ENCODE measurements at regions not wholly inside any gene's neighbourhood (a gene's known extent, or its start where the extent isn't known, plus 50 kb on each side); places are given as distances from the start of the nearest gene placed in this dataset.

GRCh38 chr2:56971383-56971974 lies 787.7 kb downstream of the CCDC85A start:
- H3K4me2 ChIP-seq (ENCODE audit: low read depth, low read length, poor library complexity, severe bottlenecking), result no peak overlapping the region
- H3K36me3 ChIP-seq (ENCODE audit: low read length), result no peaks in the 10 kb centered on the region
- no peaks in the 10 kb centered on the region for H3K27me3 ChIP-seq (ENCODE audit: low read length)
- H3K79me2 ChIP-seq (ENCODE audit: insufficient read depth, low read length), result no peaks in the 10 kb centered on the region
- TF ChIP-seq EZH2phosphoT487 (conservative IDR thresholded peaks at IDR 0.05; ENCODE audit: low read length), result no peak
- H3F3A ChIP-seq (ENCODE audit: insufficient read depth), result no peaks in the 10 kb centered on the region
- H3K27ac ChIP-seq (ENCODE audit: low read depth, low read length), result no peak overlapping the region
- no peaks in the 10 kb centered on the region for H3K9me2 ChIP-seq (replicated peaks; ENCODE audit: insufficient read depth, low read length)
- H3K9ac ChIP-seq (ENCODE audit: low read length), result no peak overlapping the region
- no peak overlapping the region for H2AFZ ChIP-seq (ENCODE audit: low read depth, low read length, severe bottlenecking)
- H3K4me3 ChIP-seq (ENCODE audit: insufficient read depth, low read length, poor library complexity, severe bottlenecking), result no peak overlapping the region
- no peaks in the 10 kb centered on the region for H4K20me1 ChIP-seq (ENCODE audit: low read depth, low read length)
- H3K9me3 ChIP-seq (ENCODE audit: insufficient read depth, low read length), result no peaks in the 10 kb centered on the region

GRCh38 chr2:56981554-56981953 lies 797.8 kb downstream of the CCDC85A start:
- H3K9me3 ChIP-seq (ENCODE audit: insufficient read depth, low read length), result no peaks in the 10 kb centered on the region
- no peak overlapping the region for H3K27ac ChIP-seq (ENCODE audit: low read depth, low read length)
- no peaks in the 10 kb centered on the region for H3K27me3 ChIP-seq (ENCODE audit: low read length)
- no peaks in the 10 kb centered on the region for H4K20me1 ChIP-seq (ENCODE audit: low read depth, low read length)
- no peak overlapping the region for H3K4me2 ChIP-seq (ENCODE audit: low read depth, low read length, poor library complexity, severe bottlenecking)
- TF ChIP-seq EZH2phosphoT487 (conservative IDR thresholded peaks at IDR 0.05; ENCODE audit: low read length), result no peak
- no peak for TF ChIP-seq CTCF (IDR thresholded peaks at IDR 0.05; ENCODE audit: insufficient read depth, low read length, poor library complexity, severe bottlenecking)
- H3F3A ChIP-seq (ENCODE audit: insufficient read depth), result no peaks in the 10 kb centered on the region
- no peaks in the 10 kb centered on the region for H3K79me2 ChIP-seq (ENCODE audit: insufficient read depth, low read length)
- no peak overlapping the region for H3K9ac ChIP-seq (ENCODE audit: low read length)
- no peak overlapping the region for H2AFZ ChIP-seq (ENCODE audit: low read depth, low read length, severe bottlenecking)
- no peaks in the 10 kb centered on the region for H3K36me3 ChIP-seq (ENCODE audit: low read length)
- no peaks in the 10 kb centered on the region for H3K9me2 ChIP-seq (replicated peaks; ENCODE audit: insufficient read depth, low read length)
- no peak overlapping the region for H3K4me3 ChIP-seq (ENCODE audit: insufficient read depth, low read length, poor library complexity, severe bottlenecking)

DNA sequence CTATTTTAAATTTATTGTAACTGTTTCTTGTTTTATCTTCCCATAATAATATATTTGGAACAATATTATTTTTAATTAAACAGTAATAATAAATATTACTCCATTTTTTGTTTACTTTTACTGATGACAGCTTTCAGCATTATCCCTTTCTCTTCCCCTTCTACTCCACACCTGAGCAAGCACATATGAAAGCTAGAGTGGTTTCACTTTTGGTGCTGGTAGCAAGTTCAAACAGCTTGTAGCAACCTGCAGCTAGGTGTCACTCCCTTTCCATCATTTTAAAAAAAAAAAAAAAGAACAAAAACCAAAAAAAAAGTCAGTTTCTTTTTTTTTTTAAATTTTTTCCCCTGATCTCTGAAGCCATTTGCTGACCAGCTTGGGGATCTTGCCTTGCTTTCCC lies 801.8 kb downstream of the CCDC85A start:
- H3K9ac ChIP-seq (ENCODE audit: low read length), result no peak overlapping the region
- H3K36me3 ChIP-seq (ENCODE audit: low read length), result no peaks in the 10 kb centered on the region
- H3K9me3 ChIP-seq (ENCODE audit: insufficient read depth, low read length), result no peaks in the 10 kb centered on the region
- no peak overlapping the region for H2AFZ ChIP-seq (ENCODE audit: low read depth, low read length, severe bottlenecking)
- no peak for TF ChIP-seq EZH2phosphoT487 (conservative IDR thresholded peaks at IDR 0.05; ENCODE audit: low read length)
- no peak for TF ChIP-seq CTCF (IDR thresholded peaks at IDR 0.05; ENCODE audit: insufficient read depth, low read length, poor library complexity, severe bottlenecking)
- no peaks in the 10 kb centered on the region for H4K20me1 ChIP-seq (ENCODE audit: low read depth, low read length)
- no peaks in the 10 kb centered on the region for H3K9me2 ChIP-seq (replicated peaks; ENCODE audit: insufficient read depth, low read length)
- H3K27me3 ChIP-seq (ENCODE audit: low read length), result no peaks in the 10 kb centered on the region
- no peaks in the 10 kb centered on the region for H3F3A ChIP-seq (ENCODE audit: insufficient read depth)
- no peak overlapping the region for H3K4me2 ChIP-seq (ENCODE audit: low read depth, low read length, poor library complexity, severe bottlenecking)
- H3K27ac ChIP-seq (ENCODE audit: low read depth, low read length), result no peak overlapping the region
- no peaks in the 10 kb centered on the region for H3K79me2 ChIP-seq (ENCODE audit: insufficient read depth, low read length)
- no peak overlapping the region for H3K4me3 ChIP-seq (ENCODE audit: insufficient read depth, low read length, poor library complexity, severe bottlenecking)

GRCh38 chr2:57022496-57022895 lies 838.7 kb downstream of the CCDC85A start:
- Histone ChIP-seq H3K4me2 (ENCODE audit: low read depth, low read length, poor library complexity, severe bottlenecking) (no peak overlapping the region), H3K9me3 (ENCODE audit: insufficient read depth, low read length) (no peaks in the 10 kb centered on the region), H3K9ac (ENCODE audit: low read length) (no peak overlapping the region), H3K27me3 (ENCODE audit: low read length) (no peaks in the 10 kb centered on the region), H3K27ac (ENCODE audit: low read depth, low read length) (no peak overlapping the region), H2AFZ (ENCODE audit: low read depth, low read length, severe bottlenecking) (no peak overlapping the region), H3K36me3 (ENCODE audit: low read length) (no peaks in the 10 kb centered on the region), H3F3A (ENCODE audit: insufficient read depth) (no peaks in the 10 kb centered on the region), H3K9me2 (replicated peaks; ENCODE audit: insufficient read depth, low read length) (no peaks in the 10 kb centered on the region), H3K79me2 (ENCODE audit: insufficient read depth, low read length) (no peaks in the 10 kb centered on the region), H4K20me1 (ENCODE audit: low read depth, low read length) (no peaks in the 10 kb centered on the region), H3K4me3 (ENCODE audit: insufficient read depth, low read length, poor library complexity, severe bottlenecking) (no peak overlapping the region)
- TF ChIP-seq CTCF (IDR thresholded peaks at IDR 0.05; ENCODE audit: insufficient read depth, low read length, poor library complexity, severe bottlenecking) (no peak), EZH2phosphoT487 (conservative IDR thresholded peaks at IDR 0.05; ENCODE audit: low read length) (no peak)

Data from SU-DHL-6 (cell line).